ENCODE measurements at regions not wholly inside any gene's neighbourhood (a gene's known extent, or its start where the extent isn't known, plus 50 kb on each side); places are given as distances from the start of the nearest gene placed in this dataset.
"Not testable (repeated sequence)": the region's sequence is repeated elsewhere in the genome, so short reads cannot be mapped to it uniquely, and the experiment has no call there.

DNA sequence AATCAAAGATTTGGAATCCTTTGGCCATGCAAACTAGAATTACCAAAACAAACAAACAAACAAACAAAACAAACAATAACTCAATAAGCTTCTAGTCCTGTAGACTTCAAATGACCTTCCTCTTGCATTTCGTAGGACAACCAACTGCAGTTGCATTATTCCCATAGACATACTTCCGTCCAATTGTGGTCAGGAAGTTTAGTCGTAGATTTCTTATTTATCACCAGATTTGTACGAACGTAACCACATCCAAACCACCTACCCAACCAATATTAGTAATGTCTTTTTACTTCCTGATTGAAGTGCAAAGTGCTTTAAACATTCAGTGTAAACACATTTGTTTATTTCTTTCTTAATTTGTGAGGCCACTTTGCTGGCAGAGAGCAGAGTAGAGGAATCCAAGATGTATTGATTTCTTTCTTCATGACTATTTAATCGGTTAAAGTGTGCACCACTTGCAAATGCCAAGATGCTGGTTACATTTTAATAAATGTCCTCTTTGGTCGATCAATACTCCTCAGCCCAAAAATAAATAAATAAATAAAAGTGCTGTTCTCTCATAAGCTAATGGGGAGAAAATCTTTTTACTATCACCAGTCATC lies 1745.6 kb upstream of the CELF4 start:
- Histone ChIP-seq H3K27ac (ENCODE audit: low read length) (no peak overlapping the region), H3K9me3 (ENCODE audit: control insufficient read depth in 2 of 2, low read length in 2 of 2) (peaks cover 0 to 4% of the 10 kb centered on the region in 2 donors), H3K36me3 (ENCODE audit: control insufficient read depth in 2 of 2, insufficient read depth in 2 of 2, low read length in 2 of 2) (no peaks in the 10 kb centered on the region), H3K27me3 (ENCODE audit: control insufficient read depth in 1 of 2, insufficient read depth in 2 of 2, low read length in 2 of 2) (no peaks in the 10 kb centered on the region), H3K4me1 (ENCODE audit: control insufficient read depth, insufficient read depth, low read length) (no peaks in the 10 kb centered on the region), H3K9ac (ENCODE audit: low read length in 2 of 2) (no peak overlapping the region), H3K4me3 (ENCODE audit: low read length in 2 of 2) (no peak overlapping the region)

DNA sequence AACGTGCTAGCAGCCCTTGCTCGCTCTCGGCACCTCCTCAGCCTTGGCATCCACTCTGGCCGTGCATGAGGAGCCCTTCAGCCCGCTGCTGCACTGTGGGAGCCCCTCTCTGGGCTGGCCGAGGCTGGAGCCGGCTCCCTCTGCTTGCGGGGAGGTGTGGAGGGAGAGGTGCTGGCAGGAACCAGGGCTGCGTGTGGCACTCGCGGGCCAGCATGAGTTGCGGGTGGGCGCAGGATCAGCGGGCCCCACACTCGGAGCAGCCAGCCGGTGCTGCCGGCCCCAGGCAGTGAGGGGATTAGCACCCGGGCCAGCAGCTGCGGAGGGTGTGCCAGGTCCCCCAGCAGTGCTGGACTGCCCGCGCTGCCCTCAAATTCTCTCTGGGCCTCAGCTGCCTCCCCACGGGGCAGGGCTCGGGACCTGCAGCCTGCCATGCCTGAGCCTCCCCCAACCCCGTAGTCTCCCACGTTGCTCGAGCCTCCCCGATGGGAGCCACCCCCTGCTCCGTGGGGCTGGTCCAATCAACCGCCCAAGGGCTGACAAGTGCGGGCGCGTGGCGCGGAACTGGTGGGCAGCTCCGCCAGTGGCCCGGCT lies 1743.4 kb upstream of the CELF4 start:
- not testable (repeated sequence) for H3K36me3 ChIP-seq (ENCODE audit: control insufficient read depth in 2 of 2, insufficient read depth in 2 of 2, low read length in 2 of 2); H3K4me3 ChIP-seq (ENCODE audit: low read length in 2 of 2); H3K9ac ChIP-seq (ENCODE audit: low read length in 2 of 2); H3K27me3 ChIP-seq (ENCODE audit: control insufficient read depth in 1 of 2, insufficient read depth in 2 of 2, low read length in 2 of 2); H3K4me1 ChIP-seq (ENCODE audit: control insufficient read depth, insufficient read depth, low read length); H3K9me3 ChIP-seq (ENCODE audit: control insufficient read depth in 2 of 2, low read length in 2 of 2); H3K27ac ChIP-seq (ENCODE audit: low read length)

DNA sequence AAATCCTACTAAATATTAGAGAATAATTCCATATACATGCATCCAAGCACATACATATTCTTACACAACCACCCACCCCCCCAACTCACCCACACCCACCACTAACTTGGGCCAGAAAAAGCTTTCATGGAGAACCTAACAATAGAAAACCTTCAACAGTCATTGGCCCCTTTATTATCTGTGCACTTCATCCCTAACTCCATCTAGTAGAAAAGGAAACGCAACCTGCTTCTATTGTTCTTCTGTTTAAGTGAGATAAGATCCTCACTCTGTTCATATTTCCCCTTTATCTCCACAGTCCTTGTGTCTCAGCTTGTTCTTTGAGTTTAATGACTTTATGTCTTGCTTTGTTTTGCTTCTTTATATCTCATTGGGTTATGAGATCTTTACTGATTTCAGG lies 1740.2 kb upstream of the CELF4 start:
- Histone ChIP-seq H3K27ac (ENCODE audit: low read length) (no peak overlapping the region), H3K36me3 (ENCODE audit: control insufficient read depth in 2 of 2, insufficient read depth in 2 of 2, low read length in 2 of 2) (no peaks in the 10 kb centered on the region), H3K9ac (ENCODE audit: low read length in 2 of 2) (no peak overlapping the region), H3K9me3 (ENCODE audit: control insufficient read depth in 2 of 2, low read length in 2 of 2) (peaks cover 0 to 4% of the 10 kb centered on the region in 2 donors), H3K27me3 (ENCODE audit: control insufficient read depth in 1 of 2, insufficient read depth in 2 of 2, low read length in 2 of 2) (no peaks in the 10 kb centered on the region), H3K4me1 (ENCODE audit: control insufficient read depth, insufficient read depth, low read length) (no peaks in the 10 kb centered on the region), H3K4me3 (ENCODE audit: low read length in 2 of 2) (no peak overlapping the region)

DNA sequence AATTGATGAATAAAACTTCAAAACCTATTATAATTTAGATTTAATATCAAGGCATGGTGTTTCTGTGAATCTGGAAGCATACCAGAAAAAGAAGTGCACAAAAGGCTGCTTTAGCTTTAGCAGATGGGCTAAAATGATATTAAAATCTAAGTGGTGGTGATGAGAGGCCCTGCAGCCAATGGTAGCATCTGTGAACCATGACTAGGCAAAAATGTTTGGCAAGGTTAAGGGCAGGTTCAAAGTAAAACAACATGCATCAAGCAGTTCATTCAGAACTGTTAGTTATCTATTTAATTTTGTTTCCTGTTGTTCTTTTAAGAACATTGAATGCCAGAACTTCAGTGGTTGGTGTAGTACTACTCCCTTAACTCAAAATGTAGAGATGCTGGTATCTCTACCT lies 1736.9 kb upstream of the CELF4 start:
- Histone ChIP-seq H3K9ac (ENCODE audit: low read length in 2 of 2) (no peak overlapping the region), H3K4me1 (ENCODE audit: control insufficient read depth, insufficient read depth, low read length) (no peaks in the 10 kb centered on the region), H3K9me3 (ENCODE audit: control insufficient read depth in 2 of 2, low read length in 2 of 2) (no peaks in the 10 kb centered on the region), H3K4me3 (ENCODE audit: low read length in 2 of 2) (no peak overlapping the region), H3K27me3 (ENCODE audit: control insufficient read depth in 1 of 2, insufficient read depth in 2 of 2, low read length in 2 of 2) (no peaks in the 10 kb centered on the region), H3K27ac (ENCODE audit: low read length) (no peak overlapping the region), H3K36me3 (ENCODE audit: control insufficient read depth in 2 of 2, insufficient read depth in 2 of 2, low read length in 2 of 2) (no peaks in the 10 kb centered on the region)

DNA sequence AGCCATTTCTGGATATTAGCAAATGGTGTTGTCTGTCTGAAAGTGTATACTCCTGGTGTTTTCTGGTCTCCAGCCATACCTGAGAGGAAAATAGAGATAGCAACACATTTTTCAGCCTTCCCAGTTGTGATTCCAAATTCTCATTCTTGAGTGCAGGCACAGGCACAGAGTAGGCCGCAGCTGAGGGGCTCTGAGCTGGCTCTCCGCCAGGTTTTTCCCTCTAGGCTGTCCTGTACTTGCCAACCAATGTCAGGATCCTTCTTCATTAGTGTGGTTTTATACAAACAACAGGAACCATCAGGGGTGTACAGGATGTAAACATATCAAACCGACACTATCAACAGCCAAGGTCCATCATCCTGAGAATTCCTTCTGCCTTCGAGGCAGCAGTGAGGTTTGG lies 1733.6 kb upstream of the CELF4 start:
- Histone ChIP-seq H3K4me3 (ENCODE audit: low read length in 2 of 2) (no peak overlapping the region), H3K27me3 (ENCODE audit: control insufficient read depth in 1 of 2, insufficient read depth in 2 of 2, low read length in 2 of 2) (no peaks in the 10 kb centered on the region), H3K9me3 (ENCODE audit: control insufficient read depth in 2 of 2, low read length in 2 of 2) (no peaks in the 10 kb centered on the region), H3K4me1 (ENCODE audit: control insufficient read depth, insufficient read depth, low read length) (no peaks in the 10 kb centered on the region), H3K9ac (ENCODE audit: low read length in 2 of 2) (no peak overlapping the region), H3K36me3 (ENCODE audit: control insufficient read depth in 2 of 2, insufficient read depth in 2 of 2, low read length in 2 of 2) (no peaks in the 10 kb centered on the region), H3K27ac (ENCODE audit: low read length) (no peak overlapping the region)

DNA sequence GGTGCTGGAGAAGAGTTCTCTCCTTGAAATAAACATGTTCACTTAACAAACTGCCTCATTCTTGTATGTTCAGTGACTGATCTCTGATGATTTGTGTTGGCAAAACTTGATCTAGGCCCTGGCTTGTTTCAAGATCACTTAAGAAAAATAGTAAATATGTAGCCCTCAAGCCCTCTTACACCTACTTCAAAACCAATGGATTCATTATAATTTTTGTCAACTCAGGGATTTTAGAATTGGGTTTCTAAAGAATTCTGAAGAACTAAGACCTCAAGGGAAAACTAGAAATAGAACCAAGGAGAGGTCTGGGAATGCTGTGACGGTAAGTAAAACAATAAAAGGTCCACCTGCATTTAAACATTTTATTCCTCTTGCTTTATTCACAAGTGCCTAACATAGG lies 1731.6 kb upstream of the CELF4 start:
- peaks cover 0 to 2% of the 10 kb centered on the region in 2 donors for H3K27me3 ChIP-seq (ENCODE audit: control insufficient read depth in 1 of 2, insufficient read depth in 2 of 2, low read length in 2 of 2)
- no peak overlapping the region for H3K27ac ChIP-seq (ENCODE audit: low read length)
- no peaks in the 10 kb centered on the region for H3K9me3 ChIP-seq (ENCODE audit: control insufficient read depth in 2 of 2, low read length in 2 of 2)
- no peaks in the 10 kb centered on the region for H3K36me3 ChIP-seq (ENCODE audit: control insufficient read depth in 2 of 2, insufficient read depth in 2 of 2, low read length in 2 of 2)
- no peak overlapping the region for H3K9ac ChIP-seq (ENCODE audit: low read length in 2 of 2)
- H3K4me3 ChIP-seq (ENCODE audit: low read length in 2 of 2) = no peak overlapping the region
- H3K4me1 ChIP-seq (ENCODE audit: control insufficient read depth, insufficient read depth, low read length) = no peaks in the 10 kb centered on the region

DNA sequence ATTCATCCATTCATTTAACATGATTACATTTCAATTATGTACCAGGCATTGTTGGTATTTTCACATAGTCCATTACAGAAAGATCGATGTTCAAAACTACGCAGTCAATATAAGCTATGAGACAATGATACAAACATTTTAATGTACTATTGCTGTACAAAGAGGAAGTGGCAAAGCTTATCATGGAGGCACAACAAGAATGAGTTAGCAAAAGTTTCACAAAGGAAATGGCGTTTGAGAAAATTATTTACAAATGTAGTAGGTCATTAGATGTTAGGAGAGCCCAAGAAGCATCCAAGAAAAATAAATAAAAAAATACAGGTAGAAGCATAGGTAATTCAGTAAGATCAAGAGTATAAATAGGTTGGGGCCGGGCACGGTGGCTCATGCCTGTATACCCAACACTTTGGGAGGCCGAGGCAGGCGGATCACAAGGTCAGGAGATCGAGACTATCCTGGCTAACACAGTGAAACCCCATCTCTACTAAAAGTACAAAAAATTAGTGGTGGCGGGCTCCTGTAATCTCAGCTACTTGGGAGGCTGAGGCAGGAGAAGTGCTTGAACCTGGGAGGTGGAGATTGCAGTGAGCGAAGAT lies 1730.8 kb upstream of the CELF4 start:
- no peak overlapping the region for H3K4me3 ChIP-seq (ENCODE audit: low read length in 2 of 2)
- peaks cover 0 to 2% of the 10 kb centered on the region in 2 donors for H3K27me3 ChIP-seq (ENCODE audit: control insufficient read depth in 1 of 2, insufficient read depth in 2 of 2, low read length in 2 of 2)
- H3K4me1 ChIP-seq (ENCODE audit: control insufficient read depth, insufficient read depth, low read length) = no peaks in the 10 kb centered on the region
- no peaks in the 10 kb centered on the region for H3K9me3 ChIP-seq (ENCODE audit: control insufficient read depth in 2 of 2, low read length in 2 of 2)
- no peaks in the 10 kb centered on the region for H3K36me3 ChIP-seq (ENCODE audit: control insufficient read depth in 2 of 2, insufficient read depth in 2 of 2, low read length in 2 of 2)
- H3K9ac ChIP-seq (ENCODE audit: low read length in 2 of 2) = no peak overlapping the region
- H3K27ac ChIP-seq (ENCODE audit: low read length) = no peak overlapping the region

DNA sequence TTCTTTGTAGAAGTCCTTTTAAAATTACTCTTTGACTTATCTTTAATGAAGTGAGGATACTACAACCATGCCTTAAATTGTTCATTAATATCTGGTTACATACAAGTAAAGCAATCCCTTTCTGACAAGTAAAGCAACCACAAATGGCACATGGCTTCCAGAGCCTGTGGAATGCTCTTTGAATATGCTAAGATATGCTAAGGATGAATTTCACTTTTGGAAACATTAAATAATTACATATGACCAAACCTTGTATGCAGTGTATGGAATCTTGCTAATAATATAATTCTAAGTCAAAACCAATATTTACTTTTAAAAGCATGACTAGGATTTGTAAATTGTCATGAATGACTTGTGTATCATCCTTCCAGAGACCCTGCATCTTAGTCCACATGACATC lies 1711.2 kb upstream of the CELF4 start:
- no peak overlapping the region for H3K9ac ChIP-seq (ENCODE audit: low read length in 2 of 2)
- no peak overlapping the region for H3K4me3 ChIP-seq (ENCODE audit: low read length in 2 of 2)
- no peaks in the 10 kb centered on the region for H3K9me3 ChIP-seq (ENCODE audit: control insufficient read depth in 2 of 2, low read length in 2 of 2)
- H3K4me1 ChIP-seq (ENCODE audit: control insufficient read depth, insufficient read depth, low read length) = no peaks in the 10 kb centered on the region
- no peaks in the 10 kb centered on the region for H3K27me3 ChIP-seq (ENCODE audit: control insufficient read depth in 1 of 2, insufficient read depth in 2 of 2, low read length in 2 of 2)
- H3K27ac ChIP-seq (ENCODE audit: low read length) = no peak overlapping the region
- H3K36me3 ChIP-seq (ENCODE audit: control insufficient read depth in 2 of 2, insufficient read depth in 2 of 2, low read length in 2 of 2) = no peaks in the 10 kb centered on the region

DNA sequence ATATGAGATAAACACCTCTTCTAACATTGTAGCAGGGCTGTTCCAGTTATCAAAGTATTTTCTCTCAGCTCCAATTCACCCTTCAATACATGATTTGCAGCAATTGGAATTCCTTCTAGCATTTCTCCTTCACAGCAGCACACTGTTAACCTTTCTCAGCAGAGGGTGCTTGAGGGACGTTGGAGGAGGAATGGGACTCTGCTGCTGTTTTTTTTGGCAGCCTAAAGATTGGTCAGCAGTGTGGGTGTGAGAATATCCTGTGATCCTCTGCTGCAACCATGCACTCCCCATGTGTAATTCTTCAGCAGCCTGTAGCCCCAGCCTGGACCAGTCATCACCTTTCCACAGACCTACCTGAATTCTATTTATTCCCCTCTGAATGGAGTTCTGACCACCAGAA lies 1708.9 kb upstream of the CELF4 start:
- H3K27ac ChIP-seq (ENCODE audit: low read length) = no peak overlapping the region
- no peak overlapping the region for H3K9ac ChIP-seq (ENCODE audit: low read length in 2 of 2)
- H3K27me3 ChIP-seq (ENCODE audit: control insufficient read depth in 1 of 2, insufficient read depth in 2 of 2, low read length in 2 of 2) = no peaks in the 10 kb centered on the region
- no peak overlapping the region for H3K4me3 ChIP-seq (ENCODE audit: low read length in 2 of 2)
- no peaks in the 10 kb centered on the region for H3K9me3 ChIP-seq (ENCODE audit: control insufficient read depth in 2 of 2, low read length in 2 of 2)
- no peaks in the 10 kb centered on the region for H3K36me3 ChIP-seq (ENCODE audit: control insufficient read depth in 2 of 2, insufficient read depth in 2 of 2, low read length in 2 of 2)
- H3K4me1 ChIP-seq (ENCODE audit: control insufficient read depth, insufficient read depth, low read length) = no peaks in the 10 kb centered on the region

DNA sequence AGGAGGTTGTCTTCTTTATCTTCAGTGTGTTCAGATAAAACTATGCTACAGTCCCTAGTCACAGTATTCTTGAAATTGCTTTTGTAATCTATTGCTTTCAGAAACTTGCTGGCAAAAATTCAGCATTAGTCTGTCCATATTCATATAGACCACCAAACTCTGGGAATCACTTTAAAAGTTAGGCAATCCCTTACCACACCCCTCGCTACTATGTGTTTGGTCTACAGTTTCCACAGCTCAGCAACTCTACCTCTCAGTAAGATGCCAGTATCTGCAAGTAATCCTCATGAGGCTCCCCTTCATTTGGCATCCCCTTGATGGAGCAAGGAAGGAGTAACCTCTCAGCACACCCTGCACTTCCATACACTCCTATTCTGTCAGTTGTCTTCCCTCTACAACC lies 1706.6 kb upstream of the CELF4 start:
- no peak overlapping the region for H3K27ac ChIP-seq (ENCODE audit: low read length)
- no peaks in the 10 kb centered on the region for H3K27me3 ChIP-seq (ENCODE audit: control insufficient read depth in 1 of 2, insufficient read depth in 2 of 2, low read length in 2 of 2)
- no peak overlapping the region for H3K9ac ChIP-seq (ENCODE audit: low read length in 2 of 2)
- no peaks in the 10 kb centered on the region for H3K9me3 ChIP-seq (ENCODE audit: control insufficient read depth in 2 of 2, low read length in 2 of 2)
- no peak overlapping the region for H3K4me3 ChIP-seq (ENCODE audit: low read length in 2 of 2)
- no peaks in the 10 kb centered on the region for H3K4me1 ChIP-seq (ENCODE audit: control insufficient read depth, insufficient read depth, low read length)
- no peaks in the 10 kb centered on the region for H3K36me3 ChIP-seq (ENCODE audit: control insufficient read depth in 2 of 2, insufficient read depth in 2 of 2, low read length in 2 of 2)

DNA sequence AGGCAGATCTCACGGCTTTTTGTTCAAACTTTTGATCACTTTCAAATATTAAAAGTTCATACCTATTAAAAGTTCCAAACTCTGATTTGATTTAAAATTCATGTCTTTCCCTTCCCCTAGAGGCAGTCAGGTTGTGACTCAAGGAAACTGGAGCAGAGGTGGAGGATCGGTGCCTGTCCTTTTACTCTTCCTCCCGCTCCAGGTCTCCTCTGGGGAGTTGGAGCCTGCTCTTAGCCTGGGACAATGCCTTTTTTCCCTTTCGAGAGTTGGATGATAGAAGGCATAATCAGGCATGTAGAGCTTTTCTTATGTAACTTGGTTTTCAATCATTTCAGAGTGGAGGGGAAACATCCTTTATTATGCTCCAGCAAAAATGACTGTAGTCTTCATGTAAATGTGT lies 1706.1 kb upstream of the CELF4 start:
- Histone ChIP-seq H3K27ac (ENCODE audit: low read length) (no peak overlapping the region), H3K36me3 (ENCODE audit: control insufficient read depth in 2 of 2, insufficient read depth in 2 of 2, low read length in 2 of 2) (no peaks in the 10 kb centered on the region), H3K4me1 (ENCODE audit: control insufficient read depth, insufficient read depth, low read length) (no peaks in the 10 kb centered on the region), H3K4me3 (ENCODE audit: low read length in 2 of 2) (no peak overlapping the region), H3K9ac (ENCODE audit: low read length in 2 of 2) (no peak overlapping the region), H3K9me3 (ENCODE audit: control insufficient read depth in 2 of 2, low read length in 2 of 2) (no peaks in the 10 kb centered on the region), H3K27me3 (ENCODE audit: control insufficient read depth in 1 of 2, insufficient read depth in 2 of 2, low read length in 2 of 2) (no peaks in the 10 kb centered on the region)

Measured in stomach smooth muscle (tissue), 2 donors.